RWPE1 (cell line): ENCODE measurements at regions not wholly inside any gene's neighbourhood (a gene's known extent, or its start where the extent isn't known, plus 50 kb on each side); places are given as distances from the start of the nearest gene placed in this dataset.

Experiments used
- CTCF ChIA-PET: fragments of 350-600 bp; sonication (Branson Sonifier 250); formaldehyde crosslinking; extraction: SDS; loops from one replicate; lab custom pipeline; 2021; lab: Yijun Ruan, JAX
- POLR2A ChIA-PET: fragments of 400-600 bp; formaldehyde crosslinking; extraction: SDS; loops from one replicate; lab custom pipeline; 2020; ENCODE audit warnings: antibody characterized with exemption; ENCODE audit not compliant: low non-redundant PET; lab: Yijun Ruan, JAX
- DNase-seq: peaks from one replicate; pipeline ENCODE4 v3.0.0; 2012; ENCODE audit warnings: low spot score
- H3K27ac ChIP-seq: fragments of 450-650 bp; 2 replicates; pipeline ENCODE4 v1.5.1; 2017
- CTCF ChIP-seq: fragments of 450-650 bp; conservative IDR thresholded peaks from 2 replicates; pipeline ENCODE4 v1.5.1; 2017; ENCODE audit warnings: low read depth, mild to moderate bottlenecking

- H3K27ac ChIP-seq, result no peak overlapping the region
- POLR2A ChIA-PET, result no interaction called here
- no peak for DNase-seq
- no peak for TF ChIP-seq CTCF
- CTCF ChIA-PET, result no interaction called here
Observed at GRCh38 chr2:121010998-121011397, 274.0 kb downstream of the TFCP2L1 start.

- no peak for DNase-seq
- no peak for TF ChIP-seq CTCF
- H3K27ac ChIP-seq, result no peak overlapping the region
- CTCF ChIA-PET, result no interaction called here
- POLR2A ChIA-PET, result no interaction called here
Observed at GRCh38 chr2:121014876-121015275, 270.1 kb downstream of the TFCP2L1 start.

- POLR2A ChIA-PET, result no interaction called here
- no peak for DNase-seq
- CTCF ChIA-PET, result no interaction called here
Observed at GRCh38 chr2:121015971-121016485, 269.0 kb downstream of the TFCP2L1 start.

GRCh38 chr2:121017396-121017795, 267.6 kb downstream of the TFCP2L1 start:
- DNase-seq, result no peak
- no peak for TF ChIP-seq CTCF
- ChIA-PET POLR2A (no interaction called here), CTCF (interaction anchor here (0.6 kb wide), 2 partner anchors 14 to 28 kb away, joined by 4 read pairs; no protein-coding TSS in a partner anchor)
- H3K27ac ChIP-seq, result no peak overlapping the region

More at GRCh38 chr2:121015971-121016485, 269.0 kb downstream of the TFCP2L1 start:
- TF ChIP-seq CTCF, result no peak
- no peak overlapping the region for H3K27ac ChIP-seq

- H3K27ac ChIP-seq, result no peak overlapping the region
- POLR2A ChIA-PET, result no interaction called here
- DNase-seq, result no peak
- CTCF ChIA-PET, result no interaction called here
- no peak for TF ChIP-seq CTCF
Observed at GRCh38 chr2:121018136-121019061, 266.6 kb downstream of the TFCP2L1 start.

- no peak for DNase-seq
- H3K27ac ChIP-seq, result no peak overlapping the region
- TF ChIP-seq CTCF, result no peak
- ChIA-PET CTCF (no interaction called here), POLR2A (no interaction called here)
Observed at GRCh38 chr2:121019071-121019470, 265.9 kb downstream of the TFCP2L1 start.
